ENCODE measurements at regions not wholly inside any gene's neighbourhood (a gene's known extent, or its start where the extent isn't known, plus 50 kb on each side); places are given as distances from the start of the nearest gene placed in this dataset.

- TF ChIP-seq POLR2AphosphoS5 (IDR thresholded peaks at IDR 0.05; ENCODE audit: low read depth, low read length) (no peak), POLR2A (IDR thresholded peaks at IDR 0.05; ENCODE audit: low read depth, low read length) (no peak), TAF1 (IDR thresholded peaks at IDR 0.05; ENCODE audit: low read depth, low read length) (no peak)
Measured at GRCh38 chr18:45383228-45383627, 232.0 kb upstream of the SLC14A2 start.
